NCI-H526 (cell line): ENCODE measurements at regions not wholly inside any gene's neighbourhood (a gene's known extent, or its start where the extent isn't known, plus 50 kb on each side); places are given as distances from the start of the nearest gene placed in this dataset.
A peak's percentile ranks its signal among the peaks of the same experiment; 100 is the strongest.
"Not testable (repeated sequence)": the region's sequence is repeated elsewhere in the genome, so short reads cannot be mapped to it uniquely, and the experiment has no call there.

Experiments used
- DNase-seq, 2 experiments: peaks; one replicate each; lab custom pipeline; 2025; lab: John Stamatoyannopoulos, UW

DNA sequence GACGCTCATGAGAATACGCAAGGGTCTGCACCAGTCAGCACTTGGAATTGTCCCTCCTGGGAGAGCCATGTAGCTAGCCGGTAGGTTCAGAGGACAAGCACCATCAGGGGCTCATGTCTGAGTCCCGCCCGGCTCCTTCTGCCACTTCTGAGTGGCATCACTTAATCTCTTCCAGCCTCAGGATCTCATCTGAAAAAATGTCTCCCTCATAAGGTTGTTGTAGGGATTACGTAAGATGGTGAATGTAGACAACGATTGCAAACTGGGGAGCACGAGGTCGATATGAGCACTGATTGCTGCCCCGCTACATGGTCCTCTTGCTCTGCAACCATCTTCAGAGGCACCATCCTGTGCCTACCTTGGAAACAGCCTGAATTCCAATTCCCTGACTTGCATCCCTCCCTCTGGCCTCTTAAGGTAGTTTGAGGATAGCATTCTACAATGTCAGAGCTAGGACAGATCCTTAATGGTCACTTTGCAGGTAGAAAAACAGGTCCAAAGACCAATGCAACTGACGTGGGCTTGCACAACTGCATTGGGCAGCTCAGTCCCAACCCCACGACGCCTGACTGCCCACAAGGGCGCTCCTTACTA is 115.8 kb upstream of the TMEM45B start:
- peak in 1 of 2 experiments; percentile 48 for DNase-seq

DNA sequence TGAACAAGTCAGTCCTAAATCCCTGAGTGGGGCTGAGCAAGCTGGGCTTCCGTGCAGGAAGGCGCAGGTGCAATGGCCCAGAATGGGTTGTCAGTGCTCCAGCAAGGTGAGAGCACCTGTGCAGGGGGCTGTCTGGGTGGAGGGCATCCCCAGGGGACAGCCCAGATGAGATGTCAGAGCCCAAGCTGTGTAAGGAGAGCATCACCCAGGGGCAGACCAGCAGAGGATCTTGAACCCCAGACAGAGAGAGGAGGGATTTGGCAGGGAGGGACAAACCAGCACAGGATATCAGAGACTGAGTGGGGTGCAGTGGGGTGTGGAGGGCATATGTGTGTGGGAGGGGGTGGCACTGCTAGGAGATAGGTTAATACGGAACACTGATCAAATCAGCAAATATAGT is 114.9 kb upstream of the TMEM45B start:
- DNase-seq, result no peak

DNA sequence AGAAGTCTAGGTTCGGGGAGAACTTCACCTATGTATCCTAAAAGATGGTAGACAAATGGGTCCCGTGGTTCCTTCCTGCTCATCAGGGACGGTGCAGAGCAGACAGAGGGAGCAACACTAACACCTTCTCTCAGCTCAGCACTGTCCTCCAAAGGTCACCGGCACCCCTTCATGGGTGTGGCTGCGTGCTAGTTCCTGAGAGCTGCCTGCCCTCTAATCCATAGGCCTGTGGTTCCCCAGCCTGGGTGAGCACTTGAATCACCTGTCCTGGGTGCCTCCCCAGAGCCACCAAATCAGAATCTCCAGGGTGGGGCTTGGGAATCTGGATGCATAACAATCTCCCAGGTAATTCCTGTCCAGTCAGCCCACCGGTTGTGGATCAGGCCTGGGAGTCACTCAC is 113.9 kb upstream of the TMEM45B start:
- DNase-seq, result no peak

DNA sequence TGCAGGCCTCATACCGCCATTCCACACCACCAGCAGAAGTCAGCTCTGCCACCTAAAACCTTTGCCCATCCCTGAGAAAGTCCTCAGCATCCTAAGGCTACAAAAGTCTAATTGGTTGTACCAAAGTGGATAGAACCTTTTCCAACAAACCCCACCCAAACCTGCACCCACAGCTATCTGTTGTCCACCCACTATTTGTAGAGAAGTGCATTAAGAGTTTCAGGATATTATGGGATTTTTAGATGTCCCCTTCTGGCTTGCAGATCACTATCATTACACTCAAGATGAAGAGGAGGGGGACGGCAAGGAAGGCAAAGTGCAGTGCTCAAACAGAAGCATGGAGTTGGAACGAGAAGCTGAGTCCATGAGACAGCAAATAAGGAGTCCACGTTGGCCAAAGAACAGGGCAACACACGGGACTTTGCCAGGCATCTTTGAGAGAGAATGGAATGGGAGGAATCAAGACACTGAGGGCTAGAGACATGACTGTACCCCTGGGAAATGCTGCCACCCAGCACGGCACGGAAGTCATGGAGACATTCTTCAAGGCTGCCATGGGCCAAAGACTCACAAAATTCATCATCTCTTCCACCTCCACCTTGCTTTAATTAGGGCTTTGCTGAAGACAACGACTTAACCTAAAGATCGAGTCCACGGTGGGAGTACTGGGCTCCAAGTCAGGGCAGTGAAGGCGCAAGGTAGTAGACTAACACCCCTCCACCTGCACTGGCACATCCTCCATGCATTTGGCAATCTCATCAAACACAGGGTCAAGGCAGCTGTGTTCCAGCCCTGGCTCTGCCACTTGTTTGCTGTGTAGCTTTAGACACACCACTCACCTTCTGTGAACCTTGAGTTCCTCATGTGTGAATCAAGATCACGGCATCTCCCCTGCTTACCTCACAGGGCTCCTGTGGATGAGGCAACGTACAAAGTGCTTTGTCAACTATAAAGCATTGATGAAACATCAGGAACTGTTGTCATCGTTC is 112.9 kb upstream of the TMEM45B start:
- DNase-seq, result no peak

DNA sequence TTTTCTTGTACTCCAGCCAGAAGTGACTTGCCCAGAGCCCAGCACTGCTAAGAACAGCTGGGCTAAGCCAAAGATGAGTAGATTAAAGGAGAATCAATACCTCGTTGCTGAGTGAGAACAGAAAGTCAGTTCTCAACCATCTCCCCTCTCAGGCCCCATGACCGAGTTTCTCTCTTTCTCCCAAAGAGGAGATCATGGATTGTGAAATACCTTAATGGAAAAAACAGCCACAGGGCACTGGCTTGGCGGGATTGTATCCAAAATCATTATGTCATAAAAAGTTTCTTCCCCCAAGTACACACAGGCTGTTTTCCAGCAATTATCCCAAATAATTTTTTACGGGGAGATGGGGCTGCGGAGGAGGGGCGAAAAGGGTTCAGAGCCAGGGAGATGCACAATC is 111.8 kb upstream of the TMEM45B start:
- DNase-seq, result no peak

DNA sequence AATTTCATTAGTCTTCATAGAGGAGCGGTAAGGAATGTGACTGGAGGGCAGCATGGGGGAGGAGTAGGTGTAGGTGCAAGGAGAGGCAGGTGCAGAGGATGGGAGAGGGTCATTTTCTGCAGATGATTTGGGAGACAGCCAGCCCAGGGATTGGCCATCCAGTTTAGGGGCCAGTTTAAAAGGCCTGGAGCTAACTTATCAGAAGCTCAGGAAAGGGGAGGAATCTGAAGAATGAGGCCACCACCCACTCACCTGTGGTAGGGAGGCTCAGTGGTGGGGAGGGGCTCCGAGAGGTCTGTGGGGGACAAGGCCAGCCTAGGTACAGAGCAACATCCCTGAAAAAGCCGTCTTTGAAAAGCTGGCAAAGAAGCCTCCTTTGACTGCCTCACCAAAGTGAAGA is 110.8 kb upstream of the TMEM45B start:
- no peak for DNase-seq

DNA sequence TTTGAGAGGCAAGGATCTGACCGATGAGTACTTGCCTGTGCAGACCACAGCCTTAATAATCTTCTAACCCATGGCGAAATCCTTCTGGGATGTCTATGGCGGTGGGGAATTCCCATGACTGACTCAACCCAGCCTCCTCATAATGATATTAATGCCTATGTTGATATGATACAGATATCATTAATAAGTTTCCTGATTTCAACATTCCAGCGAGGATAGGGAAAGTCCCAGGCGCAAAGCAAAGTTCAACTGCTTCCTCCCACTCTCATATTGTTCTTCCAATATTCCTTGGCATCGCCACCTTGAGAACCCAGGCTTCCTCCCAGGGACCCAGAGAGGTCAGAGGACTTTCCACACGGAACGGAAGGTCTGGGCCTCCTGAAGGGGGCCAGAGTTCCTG is 110.3 kb upstream of the TMEM45B start:
- no peak for DNase-seq

DNA sequence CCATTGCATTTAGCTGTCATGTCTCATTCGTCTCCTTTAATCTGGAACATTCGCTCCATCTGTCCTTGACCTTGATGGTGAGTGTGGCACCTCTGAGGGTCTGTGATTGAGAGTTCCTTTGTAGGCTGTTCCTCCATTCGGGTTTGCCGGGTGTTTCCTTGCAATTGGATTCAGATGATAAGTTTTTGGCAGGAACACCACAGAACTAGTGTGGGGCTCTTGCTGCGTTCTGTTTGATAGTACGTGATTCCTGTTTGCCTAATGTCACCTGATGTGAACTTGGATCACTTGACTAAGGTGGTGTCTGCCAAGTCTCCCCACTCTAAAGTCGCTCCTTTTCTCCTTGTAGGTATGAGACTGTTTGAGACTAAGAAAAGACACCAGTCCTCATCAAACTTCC is 109.7 kb upstream of the TMEM45B start:
- no peak for DNase-seq

DNA sequence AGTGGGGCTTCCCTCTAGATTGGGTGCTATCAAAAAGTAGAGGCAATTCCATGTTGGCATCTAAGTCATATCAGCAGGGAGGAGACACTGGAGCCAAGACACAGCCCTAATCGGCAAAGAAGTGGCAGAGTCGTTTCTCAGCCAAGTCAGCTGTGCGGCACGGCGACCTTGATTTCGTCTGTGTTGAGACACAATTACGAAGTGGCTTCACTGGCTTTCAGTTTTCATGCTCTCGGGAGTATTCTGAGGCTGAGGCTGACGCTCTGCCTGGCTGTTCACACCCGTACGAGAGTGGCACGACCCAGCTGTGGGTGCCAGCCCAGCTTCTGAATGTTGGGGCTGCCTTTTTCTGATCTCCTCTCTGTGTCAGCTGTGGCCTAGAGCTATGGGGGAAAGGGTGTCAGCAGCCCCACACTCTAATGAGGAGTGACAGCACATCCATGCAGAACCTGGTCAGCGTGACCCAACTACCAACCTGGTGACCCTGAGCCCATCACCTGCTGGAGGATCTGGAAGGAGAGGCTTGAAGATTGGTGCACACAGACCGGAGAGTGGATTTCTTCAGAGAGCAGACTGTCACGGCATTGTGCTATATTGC is 105.7 kb upstream of the TMEM45B start:
- DNase-seq, result no peak

DNA sequence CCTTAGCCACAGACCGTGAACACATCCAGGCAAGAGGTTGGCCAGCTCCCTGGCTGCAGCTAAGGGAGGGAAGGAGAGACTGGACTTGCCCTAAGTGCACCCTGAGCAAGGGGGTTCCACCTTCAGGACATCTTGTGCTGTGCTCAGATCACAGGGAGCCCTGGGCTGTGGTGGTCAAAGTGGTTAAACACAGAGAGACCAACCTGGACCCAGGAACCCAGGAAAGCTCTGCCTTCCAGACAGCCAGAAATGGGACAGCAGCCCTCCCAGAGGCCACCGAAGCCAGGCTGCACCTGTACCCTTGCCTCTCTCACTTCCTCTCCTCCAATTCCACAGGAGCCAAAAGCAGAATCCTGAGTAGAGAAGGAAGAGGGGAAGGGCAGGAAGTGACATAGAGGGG is 105.2 kb upstream of the TMEM45B start:
- DNase-seq, result no peak

DNA sequence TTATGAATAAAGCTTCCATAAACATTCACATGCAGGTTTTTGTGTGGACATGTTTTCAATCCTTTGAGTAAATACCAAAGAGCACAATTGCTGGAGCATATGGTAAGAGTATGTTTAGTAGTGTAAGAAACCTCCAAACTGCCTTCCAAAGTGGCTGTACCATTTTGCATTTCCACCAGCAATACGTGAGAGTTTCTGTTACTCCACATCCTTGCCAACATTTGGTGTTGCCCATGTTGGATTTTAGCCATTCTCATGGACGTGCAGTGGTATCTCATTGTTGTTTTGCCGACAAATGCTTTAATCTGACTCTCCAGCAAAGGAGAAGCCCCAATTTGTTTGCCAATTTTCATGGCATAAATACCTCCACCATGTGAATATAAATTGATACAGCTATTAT is 103.9 kb upstream of the TMEM45B start:
- DNase-seq, result no peak

DNA sequence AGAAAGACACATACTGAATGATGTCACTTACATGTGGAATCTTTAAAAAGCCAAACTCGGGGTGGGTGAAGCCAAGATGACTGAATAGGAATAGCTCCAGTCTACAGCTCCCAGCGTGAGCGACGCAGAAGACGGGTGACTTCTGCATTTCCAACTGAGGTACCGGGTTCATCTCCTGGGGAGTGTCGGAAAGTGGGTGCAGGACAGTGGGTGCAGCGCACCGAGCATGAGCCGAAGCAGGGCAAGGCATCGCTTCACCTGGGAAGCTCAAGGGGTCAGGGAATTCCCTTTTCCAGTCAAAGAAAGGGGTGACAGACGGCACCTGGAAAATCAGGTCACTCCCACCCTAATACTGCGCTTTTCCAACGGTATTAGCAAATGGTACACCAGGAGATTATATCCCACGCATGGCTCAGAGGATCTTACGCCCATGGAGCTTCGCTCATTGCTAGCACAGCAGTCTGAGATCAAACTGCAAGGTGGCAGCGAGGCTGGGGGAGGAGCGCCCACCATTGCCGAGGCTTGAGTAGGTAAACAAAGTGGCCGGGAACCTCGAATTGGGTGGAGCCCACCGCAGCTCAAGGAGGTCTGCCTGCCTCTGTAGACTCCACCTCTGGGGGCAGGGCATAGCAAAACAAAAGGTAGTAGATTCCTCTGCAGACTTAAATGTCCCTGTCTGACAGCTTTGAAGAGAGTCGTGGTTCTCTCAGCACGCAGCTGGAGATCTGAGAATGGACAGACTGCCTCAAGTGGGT is 103.0 kb upstream of the TMEM45B start:
- not testable (repeated sequence) for DNase-seq

DNA sequence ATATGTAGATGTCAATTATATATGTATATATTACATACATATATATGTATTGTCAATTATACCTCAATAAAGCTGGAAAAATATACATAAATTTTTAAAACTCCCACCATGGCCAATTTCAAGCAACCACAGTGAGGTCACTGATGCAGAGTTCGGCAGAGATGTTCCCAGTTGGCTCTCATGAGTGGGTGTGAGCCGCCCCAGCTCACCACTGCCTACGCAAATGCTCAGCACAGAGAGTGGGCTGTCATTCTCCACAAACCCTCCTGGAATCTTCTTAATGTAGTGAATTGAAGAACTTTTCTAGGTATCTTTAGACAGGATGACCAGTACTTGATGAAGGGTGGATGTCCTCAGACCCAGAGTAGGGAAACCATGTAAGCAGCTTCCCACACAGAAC is 96.6 kb upstream of the TMEM45B start:
- no peak for DNase-seq

DNA sequence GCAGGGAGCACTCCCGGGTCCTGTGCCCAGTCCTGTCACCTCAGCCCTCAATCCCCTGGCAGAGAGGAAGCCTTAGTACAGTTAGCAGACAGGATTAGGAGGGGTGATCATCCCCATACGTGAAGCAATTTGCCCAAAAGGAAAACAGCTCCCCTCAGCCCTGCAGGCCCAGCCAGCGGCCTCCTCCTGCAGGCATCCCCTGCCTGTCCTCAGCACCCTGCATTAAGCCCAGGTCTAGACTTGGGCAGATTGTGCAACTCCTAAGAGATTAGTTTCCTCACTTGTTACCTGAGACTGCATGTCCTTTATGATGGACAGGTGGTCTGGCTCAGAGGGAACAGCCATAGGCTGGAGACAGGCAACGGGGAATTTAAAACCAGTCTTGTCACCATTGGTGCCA is 95.5 kb upstream of the TMEM45B start:
- DNase-seq, result no peak

DNA sequence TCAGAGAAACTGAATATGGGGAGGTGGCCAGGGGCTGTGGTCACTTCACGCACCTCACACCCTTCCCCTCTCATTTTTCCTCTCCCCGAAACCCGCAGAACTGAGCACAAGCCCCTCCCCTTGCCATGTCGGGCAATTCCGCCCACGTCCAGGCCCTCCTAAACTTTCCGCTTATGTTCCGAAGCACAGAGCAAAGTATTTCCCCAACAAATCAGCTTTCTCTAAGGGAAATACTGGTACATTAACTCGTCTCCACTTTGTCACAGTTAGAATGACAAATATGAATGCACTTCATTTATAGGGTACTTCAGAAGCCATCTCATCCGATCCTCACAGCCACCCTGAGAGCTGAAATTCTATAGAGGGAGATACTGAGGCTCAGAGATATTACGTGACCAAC is 94.7 kb upstream of the TMEM45B start:
- no peak for DNase-seq

DNA sequence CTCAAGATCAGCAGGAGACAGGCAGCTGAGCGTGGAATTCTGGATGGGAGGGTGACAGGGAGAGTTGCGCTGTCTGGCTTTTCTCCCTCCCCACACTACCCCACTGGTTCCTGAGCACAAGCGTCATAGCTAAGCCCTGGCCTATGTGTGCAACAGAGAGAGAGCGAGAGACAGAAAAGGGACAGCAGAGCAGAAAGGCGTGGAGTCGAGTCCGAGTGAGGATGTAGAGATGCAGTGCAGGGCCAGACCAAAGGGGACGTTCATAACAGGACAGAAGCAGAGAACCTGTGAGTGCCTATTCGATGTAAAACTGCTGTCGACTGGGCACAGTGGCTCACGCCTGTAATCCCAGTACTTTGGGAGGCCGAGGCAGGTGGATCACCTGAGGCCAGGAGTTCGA is 94.0 kb upstream of the TMEM45B start:
- peak in 1 of 2 experiments; percentile 63 for DNase-seq

DNA sequence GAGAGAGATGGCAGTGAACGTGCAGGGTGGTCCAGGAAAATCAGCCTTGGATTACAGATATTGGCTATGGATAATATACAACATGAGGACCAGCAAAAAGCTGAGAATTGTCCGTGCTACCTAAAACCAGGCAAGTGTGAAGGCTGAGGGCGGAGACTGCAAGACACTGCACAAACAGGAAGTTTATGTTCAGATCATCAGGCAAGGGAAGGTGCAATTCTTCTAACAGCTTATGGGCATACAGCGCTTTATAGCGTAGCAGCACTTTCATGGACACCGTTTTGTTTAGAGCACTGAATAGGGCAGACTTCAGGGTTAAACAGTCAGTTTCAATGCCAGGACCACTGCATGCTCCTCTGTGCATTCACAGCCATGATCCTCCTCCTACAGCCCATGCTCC is 93.1 kb upstream of the TMEM45B start:
- DNase-seq, result no peak

DNA sequence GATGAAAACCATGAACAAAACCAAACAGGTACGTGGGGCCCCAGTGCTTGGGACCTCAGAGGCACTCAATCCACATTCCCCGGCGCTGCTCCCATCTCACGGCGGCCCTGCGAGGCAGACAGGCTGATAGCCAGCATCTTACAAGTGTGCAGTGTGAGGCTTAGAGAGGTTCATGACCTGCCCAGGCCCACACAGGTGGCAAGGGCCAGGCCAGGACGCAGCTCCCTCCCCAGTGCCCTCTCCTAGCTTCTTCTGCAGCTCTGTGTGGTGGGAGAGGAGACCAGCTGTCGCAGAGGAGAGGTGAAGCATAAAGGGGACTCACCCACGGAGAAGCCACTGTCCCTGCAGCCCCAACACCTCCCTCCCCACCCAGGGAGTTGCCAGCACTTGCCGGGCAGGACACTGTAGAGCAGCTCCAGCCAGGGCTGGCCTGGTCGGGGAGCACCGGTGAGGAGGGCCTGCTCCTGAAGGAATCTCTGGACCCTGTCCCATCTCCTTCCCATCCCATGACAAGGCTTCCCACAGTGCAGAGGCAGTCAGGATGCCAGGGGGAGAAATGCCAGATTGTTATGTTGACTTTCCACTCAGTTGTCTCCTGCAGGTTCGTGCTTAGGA is 92.4 kb upstream of the TMEM45B start:
- no peak for DNase-seq

DNA sequence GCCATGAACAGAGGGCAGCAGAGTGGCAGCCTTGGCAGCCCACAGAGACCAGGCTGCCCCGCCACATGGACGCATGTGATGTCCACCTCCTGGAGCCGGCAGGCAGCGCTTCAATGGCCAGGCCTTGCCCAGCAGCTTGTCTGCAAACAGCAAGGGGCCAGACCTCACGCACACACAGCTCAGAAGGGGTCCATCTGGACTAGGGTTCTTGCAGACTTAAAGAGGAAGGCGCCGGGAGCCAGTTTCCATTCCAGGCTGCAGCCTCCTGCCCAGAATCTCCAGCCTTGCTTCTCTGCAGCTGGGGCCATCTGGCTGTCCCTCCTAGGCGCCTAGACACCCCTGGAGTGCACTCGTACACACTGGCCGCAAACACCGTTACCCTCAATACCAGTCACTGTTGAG is 91.9 kb upstream of the TMEM45B start:
- DNase-seq, result no peak

DNA sequence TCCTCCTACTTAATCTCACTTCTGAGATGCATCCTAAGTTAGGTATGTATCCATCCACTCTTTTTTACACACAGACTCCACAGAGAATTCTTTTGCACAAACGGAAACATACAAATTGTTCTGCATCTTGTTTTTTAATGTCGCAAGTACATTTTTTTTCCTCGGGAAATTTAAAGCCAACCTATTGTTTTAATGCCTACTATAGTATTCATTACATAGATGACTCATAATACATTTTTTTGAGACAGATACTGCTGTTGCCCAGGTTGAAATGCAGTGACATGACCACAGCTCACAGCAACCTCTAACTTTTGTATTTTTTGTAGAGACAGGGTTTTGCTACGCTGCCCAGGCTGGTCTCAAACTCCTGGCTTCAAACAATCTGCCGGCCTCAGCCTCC is 90.8 kb upstream of the TMEM45B start:
- DNase-seq, result no peak

DNA sequence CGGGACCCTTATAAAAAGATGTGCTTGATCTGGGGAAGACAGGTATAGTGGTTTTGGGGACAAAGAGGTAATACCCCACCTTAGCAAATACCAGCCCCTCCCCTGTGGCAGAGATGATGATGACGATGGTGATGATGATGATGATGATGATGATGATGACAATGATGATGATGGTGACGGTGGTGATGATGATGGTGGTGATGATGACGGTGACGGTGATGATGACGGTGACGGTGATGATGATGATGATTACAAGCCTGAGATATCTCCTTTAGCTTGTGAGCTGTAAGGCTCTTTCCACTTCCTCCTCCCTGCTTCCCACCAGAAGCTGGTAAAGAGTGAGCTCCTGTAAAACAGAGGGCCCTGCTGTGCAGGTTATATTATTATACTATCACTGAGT is 89.5 kb upstream of the TMEM45B start:
- no peak for DNase-seq

DNA sequence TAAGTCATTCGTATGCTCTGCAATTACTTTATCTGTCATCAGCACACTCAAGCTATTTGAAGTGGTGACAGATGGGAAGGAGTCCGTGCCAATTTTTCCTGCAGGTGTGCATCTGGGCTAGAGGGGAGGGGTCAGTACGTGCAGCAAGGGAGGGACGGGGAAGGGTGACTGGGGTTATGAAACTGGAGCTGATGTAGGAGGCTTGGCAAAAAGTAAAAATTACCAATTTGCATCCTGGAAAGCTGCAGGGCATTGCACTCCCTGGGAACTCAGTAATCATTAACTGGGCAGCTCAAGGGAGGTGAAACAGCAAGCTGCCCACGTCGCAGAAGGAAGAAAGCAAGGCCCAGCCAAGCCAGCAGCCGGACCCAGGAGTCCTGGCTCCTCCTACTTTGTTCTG is 87.1 kb upstream of the TMEM45B start:
- peak; percentile 91 to 97 for DNase-seq
